SK-N-SH treated with all-trans-retinoic acid at 6 μM for 48 hours (cell line): ENCODE measurements at regions not wholly inside any gene's neighbourhood (a gene's known extent, or its start where the extent isn't known, plus 50 kb on each side); places are given as distances from the start of the nearest gene placed in this dataset.
"Not testable (repeated sequence)": the region's sequence is repeated elsewhere in the genome, so short reads cannot be mapped to it uniquely, and the experiment has no call there.

ENCODE experiments used
- BACH2 ChIP-seq: fragments of 250-450 bp; sonication (Bioruptor Pico); IDR thresholded peaks from 2 replicates; pipeline ENCODE4 v1.9.0; 2021; ENCODE audit warnings: mild to moderate bottlenecking, borderline replicate concordance
- CREB5 ChIP-seq: fragments of 250-450 bp; sonication (Bioruptor Pico); IDR thresholded peaks from 2 replicates; pipeline ENCODE4 v1.5.1; 2020; ENCODE audit warnings: low read depth, mild to moderate bottlenecking, moderate library complexity
- CSDC2 ChIP-seq: fragments of 250-450 bp; sonication (Bioruptor Pico); IDR thresholded peaks from 2 replicates; pipeline ENCODE4 v1.5.0; 2020; ENCODE audit warnings: mild to moderate bottlenecking, moderate library complexity
- ESRRG ChIP-seq: fragments of 250-450 bp; sonication (Bioruptor Pico); IDR thresholded peaks from 2 replicates; pipeline ENCODE4 v1.6.1; 2021; ENCODE audit warnings: mild to moderate bottlenecking
- PATZ1 ChIP-seq: fragments of 250-450 bp; sonication (Bioruptor Pico); IDR thresholded peaks from 2 replicates; pipeline ENCODE4 v1.8.0; 2020; ENCODE audit warnings: mild to moderate bottlenecking, moderate library complexity, borderline replicate concordance
- PPARA ChIP-seq: fragments of 250-450 bp; sonication (Bioruptor Pico); IDR thresholded peaks from 2 replicates; pipeline ENCODE4 v1.5.0; 2020; ENCODE audit warnings: mild to moderate bottlenecking, borderline replicate concordance
- ZC3H10 ChIP-seq: fragments of 250-450 bp; sonication (Bioruptor Pico); IDR thresholded peaks from 2 replicates; pipeline ENCODE4 v1.5.1; 2021; ENCODE audit warnings: mild to moderate bottlenecking, moderate library complexity
- ZFP3 ChIP-seq: fragments of 250-450 bp; sonication (Bioruptor Pico); IDR thresholded peaks from 2 replicates; pipeline ENCODE4 v1.5.0; 2020; ENCODE audit warnings: mild to moderate bottlenecking, moderate library complexity
- ZNF565 ChIP-seq: fragments of 450-650 bp; formaldehyde crosslinking; conservative IDR thresholded peaks from 2 replicates; pipeline ENCODE4 v1.5.0; 2020; ENCODE audit warnings: low read depth, mild to moderate bottlenecking, moderate library complexity

GRCh38 chr20:57110121-57111027, 156.1 kb downstream of the BMP7 start:
- TF ChIP-seq CREB5 (CRISPR knock-in tag); ESRRG (CRISPR knock-in tag); BACH2 (CRISPR knock-in tag); ZFP3 (CRISPR knock-in tag); PATZ1 (CRISPR knock-in tag); PPARA; CSDC2 (CRISPR knock-in tag); ZC3H10 (CRISPR knock-in tag); ZNF565 (CRISPR knock-in tag): not testable (repeated sequence)
